Natural killer cell (primary cell): ENCODE measurements at regions not wholly inside any gene's neighbourhood (a gene's known extent, or its start where the extent isn't known, plus 50 kb on each side); places are given as distances from the start of the nearest gene placed in this dataset.

Experiments used
- ATAC-seq, 3 donors: fragments of 150-1000 bp in 2 of 3; fragments of 200-7000 bp in 1 of 3; cut with Tn5 transposase; 1 replicate in 1 of 3; 2 replicates in 2 of 3; pipeline ENCODE4 v1.10.0; 2021; ENCODE audit warnings: mild to moderate bottlenecking in 2 of 3, moderate library complexity in 2 of 3
- DNase-seq, 2 donors: peaks; one replicate each; pipeline versions ENCODE4 v3.0.0 to v3.0.0-alpha.2; 2013 to 2021; ENCODE audit warnings: mixed read lengths in 1 of 2
- H3K27ac ChIP-seq: one replicate; pipeline ENCODE4 v1.5.1; 2013; ENCODE audit warnings: mild to moderate bottlenecking, low read length
- H3K27me3 ChIP-seq: one replicate; pipeline ENCODE4 v1.6.1; 2013; ENCODE audit warnings: low read length; ENCODE audit not compliant: control insufficient read depth, insufficient read depth
- H3K36me3 ChIP-seq: one replicate; pipeline ENCODE4 v1.6.1; 2013; ENCODE audit warnings: low read length; ENCODE audit not compliant: control insufficient read depth, insufficient read depth
- H3K4me1 ChIP-seq: one replicate; pipeline ENCODE4 v1.6.1; 2013; ENCODE audit warnings: low read length; ENCODE audit not compliant: control insufficient read depth, insufficient read depth
- H3K4me3 ChIP-seq: one replicate; pipeline ENCODE4 v1.5.1; 2013; ENCODE audit warnings: low read length
- H3K9me3 ChIP-seq: one replicate; pipeline ENCODE4 v1.6.1; 2013; ENCODE audit warnings: low read length; ENCODE audit not compliant: control insufficient read depth, insufficient read depth
- H3K27ac Mint-ChIP-seq, 2 donors: one replicate each; pipeline ENCODE4 v1.8.0; 2022; ENCODE audit warnings: mild to moderate bottlenecking in 2 of 2, mixed read lengths in 2 of 2, moderate library complexity in 1 of 2
- H3K27me3 Mint-ChIP-seq, 2 donors: one replicate each; pipeline ENCODE4 v1.8.0; 2022; ENCODE audit warnings: low read depth in 2 of 2, mixed read lengths in 2 of 2
- H3K36me3 Mint-ChIP-seq: one replicate; pipeline ENCODE4 v1.8.0; 2022; ENCODE audit warnings: mixed read lengths
- H3K4me1 Mint-ChIP-seq, 2 donors: one replicate each; pipeline ENCODE4 v1.8.0; 2022; ENCODE audit warnings: mixed read lengths in 2 of 2
- H3K4me3 Mint-ChIP-seq: one replicate; pipeline ENCODE4 v1.8.0; 2022; ENCODE audit warnings: mild to moderate bottlenecking, moderate library complexity, mixed read lengths
- H3K9me3 Mint-ChIP-seq, 2 donors: one replicate each; pipeline ENCODE4 v1.8.0; 2022; ENCODE audit warnings: mixed read lengths in 2 of 2
- WGBS: methylation state at CpG from one replicate; pipeline ENCODE4 v1.1.7; 2013; ENCODE audit warnings: missing lambda C conversion rate; ENCODE audit not compliant: insufficient coverage; 5-methylcytosine and 5-hydroxymethylcytosine counted together
- intact Hi-C: fragments of 100-400 bp; cut with micrococcal nuclease; formaldehyde crosslinking; loops from one replicate; pipeline ENCODE4 v1.14.2; 2022
- TF ChIP-seq, protein P1 (sequence below): fragments of 200-600 bp; IDR thresholded peaks from one replicate; pipeline ENCODE4 v1.8.0; 2022; ENCODE audit warnings: antibody characterized with exemption

DNA sequence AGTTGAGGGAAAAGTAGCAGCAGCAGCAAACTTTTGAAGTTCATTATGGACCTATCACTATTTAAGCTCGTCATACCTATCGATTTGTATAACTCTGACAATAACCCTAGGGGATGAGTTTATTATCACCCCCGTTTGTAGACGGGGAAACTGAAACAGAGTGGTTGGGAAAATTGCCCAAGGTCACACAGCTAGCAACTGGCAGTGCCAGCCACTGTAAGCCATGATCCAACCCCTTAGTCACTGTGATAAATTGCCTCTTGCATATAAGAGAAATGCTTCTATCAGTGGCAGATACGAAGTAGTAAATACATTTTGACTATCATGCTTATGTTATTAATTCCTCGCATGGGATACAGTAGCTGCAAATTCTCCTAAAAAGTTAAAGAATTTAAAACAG, 73.3 kb upstream of the ATP10B start:
- Histone ChIP-seq H3K4me3 (no peak overlapping the region), H3K4me1 (no peaks in the 10 kb centered on the region), H3K27ac (no peak overlapping the region), H3K9me3 (no peaks in the 10 kb centered on the region), H3K27me3 (no peaks in the 10 kb centered on the region), H3K36me3 (no peaks in the 10 kb centered on the region)
- WGBS: 97% methylated on average over 5 of the region's 6 CpGs
- ATAC-seq: no peak
- Mint-ChIP-seq H3K27ac (no peak overlapping the region), H3K4me3 (no peak overlapping the region), H3K27me3 (no peaks in the 10 kb centered on the region), H3K36me3 (no peaks in the 10 kb centered on the region), H3K4me1 (no peaks in the 10 kb centered on the region), H3K9me3 (no peaks in the 10 kb centered on the region)
- TF ChIP-seq, protein P1, sequence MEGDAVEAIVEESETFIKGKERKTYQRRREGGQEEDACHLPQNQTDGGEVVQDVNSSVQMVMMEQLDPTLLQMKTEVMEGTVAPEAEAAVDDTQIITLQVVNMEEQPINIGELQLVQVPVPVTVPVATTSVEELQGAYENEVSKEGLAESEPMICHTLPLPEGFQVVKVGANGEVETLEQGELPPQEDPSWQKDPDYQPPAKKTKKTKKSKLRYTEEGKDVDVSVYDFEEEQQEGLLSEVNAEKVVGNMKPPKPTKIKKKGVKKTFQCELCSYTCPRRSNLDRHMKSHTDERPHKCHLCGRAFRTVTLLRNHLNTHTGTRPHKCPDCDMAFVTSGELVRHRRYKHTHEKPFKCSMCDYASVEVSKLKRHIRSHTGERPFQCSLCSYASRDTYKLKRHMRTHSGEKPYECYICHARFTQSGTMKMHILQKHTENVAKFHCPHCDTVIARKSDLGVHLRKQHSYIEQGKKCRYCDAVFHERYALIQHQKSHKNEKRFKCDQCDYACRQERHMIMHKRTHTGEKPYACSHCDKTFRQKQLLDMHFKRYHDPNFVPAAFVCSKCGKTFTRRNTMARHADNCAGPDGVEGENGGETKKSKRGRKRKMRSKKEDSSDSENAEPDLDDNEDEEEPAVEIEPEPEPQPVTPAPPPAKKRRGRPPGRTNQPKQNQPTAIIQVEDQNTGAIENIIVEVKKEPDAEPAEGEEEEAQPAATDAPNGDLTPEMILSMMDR: no peak
- DNase-seq: no peak
- intact Hi-C loops: no loop called here

DNA sequence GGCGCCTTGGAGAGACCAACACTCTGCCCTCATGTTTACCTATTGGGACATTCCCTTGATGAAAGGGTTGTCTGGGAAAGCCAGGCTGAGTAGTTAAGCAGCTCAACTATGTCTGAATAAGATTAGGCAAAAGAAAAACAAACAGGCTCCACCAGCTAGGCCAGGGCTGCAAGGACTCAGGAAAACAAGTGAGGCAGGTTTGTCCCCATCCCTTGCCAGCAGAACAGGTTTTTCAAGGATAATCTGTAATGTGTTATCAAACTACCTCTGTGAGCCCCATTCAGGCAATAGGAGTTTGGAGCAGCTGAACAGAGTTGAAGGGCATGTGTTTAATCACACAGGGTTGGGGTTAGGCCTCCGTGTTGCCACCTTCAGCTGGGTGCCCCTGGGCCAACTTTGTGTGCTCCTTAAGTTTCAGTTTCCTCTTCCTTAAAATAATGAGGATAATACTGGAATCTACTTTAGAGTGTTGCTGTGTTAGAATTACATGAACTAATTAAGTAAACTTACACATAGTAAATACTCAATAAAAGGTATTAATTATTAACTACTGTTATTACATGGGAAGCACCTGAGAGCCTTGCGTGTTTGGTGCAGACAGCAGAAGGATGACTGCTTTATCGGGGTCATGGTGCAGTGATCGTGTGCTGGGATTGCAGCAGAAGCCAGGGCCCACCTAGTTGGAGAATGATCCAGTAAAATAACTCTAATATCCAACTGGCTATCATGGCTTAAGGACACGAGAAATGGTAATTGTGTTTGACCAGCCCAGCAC, 72.1 kb upstream of the ATP10B start:
- Mint-ChIP-seq H3K36me3 (no peaks in the 10 kb centered on the region), H3K9me3 (peaks cover 0 to 2% of the 10 kb centered on the region in 2 donors), H3K4me1 (no peaks in the 10 kb centered on the region), H3K27me3 (no peaks in the 10 kb centered on the region), H3K27ac (no peak overlapping the region), H3K4me3 (no peak overlapping the region)
- no peak for ATAC-seq
- H3K4me1 ChIP-seq: no peaks in the 10 kb centered on the region
- H3K9me3 ChIP-seq: no peaks in the 10 kb centered on the region
- DNase-seq: no peak
- no peak overlapping the region for H3K4me3 ChIP-seq
- TF ChIP-seq, protein P1: no peak
- no peaks in the 10 kb centered on the region for H3K27me3 ChIP-seq
- no peak overlapping the region for H3K27ac ChIP-seq
- intact Hi-C loops: no loop called here
- WGBS: 85% methylated on average over 6 of the region's 6 CpGs
- no peaks in the 10 kb centered on the region for H3K36me3 ChIP-seq

DNA sequence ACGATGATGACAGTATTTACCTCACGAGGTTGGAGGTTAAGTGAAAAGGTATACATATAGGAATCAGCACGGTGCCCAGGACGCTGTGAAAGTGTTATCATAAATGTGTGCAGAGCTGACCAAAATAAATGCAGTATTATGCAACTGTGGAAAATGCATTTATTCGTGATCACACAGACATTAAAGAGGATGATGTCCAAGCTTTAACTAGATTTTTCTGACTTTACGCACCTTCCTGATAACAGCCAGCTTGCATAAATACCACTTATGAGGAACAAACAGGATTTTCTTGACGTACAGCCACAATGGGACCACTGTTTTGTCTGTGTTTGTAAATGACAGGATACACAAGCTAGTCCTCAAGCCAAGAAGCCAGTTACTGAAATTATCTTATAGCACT, 71.4 kb upstream of the ATP10B start:
- Mint-ChIP-seq H3K27ac (no peak overlapping the region), H3K27me3 (no peaks in the 10 kb centered on the region), H3K4me1 (no peaks in the 10 kb centered on the region), H3K36me3 (no peaks in the 10 kb centered on the region), H3K9me3 (peaks cover 0 to 2% of the 10 kb centered on the region in 2 donors), H3K4me3 (no peak overlapping the region)
- Histone ChIP-seq H3K36me3 (no peaks in the 10 kb centered on the region), H3K4me3 (no peak overlapping the region), H3K4me1 (no peaks in the 10 kb centered on the region), H3K9me3 (no peaks in the 10 kb centered on the region), H3K27me3 (no peaks in the 10 kb centered on the region), H3K27ac (no peak overlapping the region)
- intact Hi-C loops: no loop called here
- DNase-seq: no peak
- TF ChIP-seq, protein P1: no peak
- ATAC-seq: no peak
- WGBS: 86% methylated on average over 7 of the region's 7 CpGs

DNA sequence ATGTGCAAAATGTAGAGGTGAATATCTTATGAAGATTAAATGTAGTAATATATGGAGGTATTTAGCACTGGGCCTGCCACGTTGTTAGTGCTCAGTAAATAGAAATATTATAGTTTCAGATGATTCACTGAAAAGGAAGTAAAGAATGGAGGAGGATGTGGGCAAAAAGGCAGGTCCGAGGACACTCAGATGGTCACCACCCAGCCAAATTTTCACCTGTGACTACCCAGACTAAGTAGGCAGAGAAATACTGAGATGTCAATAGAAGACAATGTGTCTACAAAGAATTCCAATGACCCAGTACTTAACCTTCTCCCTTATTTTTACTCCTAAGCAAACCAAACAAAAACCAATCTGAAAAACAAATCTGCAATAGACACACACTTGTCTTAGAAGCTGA, 70.3 kb upstream of the ATP10B start:
- no peaks in the 10 kb centered on the region for H3K27me3 Mint-ChIP-seq
- H3K4me3 ChIP-seq: no peak overlapping the region
- H3K4me3 Mint-ChIP-seq: no peak overlapping the region
- no peaks in the 10 kb centered on the region for H3K27me3 ChIP-seq
- DNase-seq (no peak), ATAC-seq (no peak)
- H3K9me3 Mint-ChIP-seq: peaks cover 4 to 5% of the 10 kb centered on the region in 2 donors
- no peaks in the 10 kb centered on the region for H3K4me1 ChIP-seq
- no peaks in the 10 kb centered on the region for H3K36me3 Mint-ChIP-seq
- H3K27ac ChIP-seq: no peak overlapping the region
- no peaks in the 10 kb centered on the region for H3K4me1 Mint-ChIP-seq
- H3K27ac Mint-ChIP-seq: no peak overlapping the region
- WGBS: 49% methylated on average over 2 of the region's 2 CpGs
- H3K36me3 ChIP-seq: no peaks in the 10 kb centered on the region
- TF ChIP-seq, protein P1: no peak
- intact Hi-C loops: no loop called here
- no peaks in the 10 kb centered on the region for H3K9me3 ChIP-seq
